H1 (cell line): ENCODE measurements at regions not wholly inside any gene's neighbourhood (a gene's known extent, or its start where the extent isn't known, plus 50 kb on each side); places are given as distances from the start of the nearest gene placed in this dataset.

ENCODE experiments used
- CTCF ChIA-PET: fragments of 300-600 bp; sonication (Branson Sonifier 250); formaldehyde crosslinking; loops from one replicate; lab custom pipeline; 2021; ENCODE audit not compliant: partially characterized antibody; lab: Charles Lee
- POLR2A ChIA-PET: fragments of 300-600 bp; sonication (Branson Sonifier 250); formaldehyde crosslinking; loops from one replicate; lab custom pipeline; 2021; ENCODE audit warnings: inconsistent platforms; ENCODE audit not compliant: partially characterized antibody; lab: Charles Lee
- DNase-seq, 2 experiments: peaks; one replicate each; pipeline versions ENCODE4 v3.0.0 to v3.0.0-alpha.2; 2010 to 2022; ENCODE audit warnings: low spot score in 2 of 2, low read depth in 1 of 2, mixed read lengths in 1 of 2
- FAIRE-seq: peaks from 2 replicates; lab custom pipeline; 2011; peaks lifted over from hg19 to GRCh38; lab: Jason Lieb, UNC
- H2AFZ ChIP-seq: 2 replicates; pipeline ENCODE4 v1.8.1; 2012; ENCODE audit warnings: low read length, inconsistent platforms
- H2AK5ac ChIP-seq: 2 replicates; pipeline ENCODE4 v1.6.1; 2013; ENCODE audit warnings: low read depth, low read length
- H2BK120ac ChIP-seq: replicated peaks from 2 replicates; pipeline ENCODE3; 2013; ENCODE audit warnings: low read depth, low read length, inconsistent platforms
- H2BK12ac ChIP-seq: 2 replicates; pipeline ENCODE4 v1.6.1; 2013; ENCODE audit warnings: low read depth, low read length
- H2BK15ac ChIP-seq: 2 replicates; pipeline ENCODE4 v1.6.1; 2013; ENCODE audit warnings: low read length
- H2BK20ac ChIP-seq: 2 replicates; pipeline ENCODE4 v1.6.1; 2013; ENCODE audit warnings: low read length
- H2BK5ac ChIP-seq: 2 replicates; pipeline ENCODE4 v1.6.1; 2013; ENCODE audit warnings: low read depth, low read length
- H3K14ac ChIP-seq: 2 replicates; pipeline ENCODE4 v1.6.1; 2013; ENCODE audit warnings: inconsistent platforms; ENCODE audit not compliant: insufficient read length
- H3K18ac ChIP-seq: 2 replicates; pipeline ENCODE4 v1.6.1; 2013; ENCODE audit warnings: low read length; ENCODE audit errors: extremely low read depth
- H3K23ac ChIP-seq: 2 replicates; pipeline ENCODE4 v1.6.1; 2013; ENCODE audit warnings: inconsistent platforms; ENCODE audit not compliant: insufficient read length
- H3K23me2 ChIP-seq: 2 replicates; pipeline ENCODE4 v1.6.1; 2013; ENCODE audit warnings: low read depth, low read length
- H3K27ac ChIP-seq: 2 replicates; pipeline ENCODE4 v1.6.1; 2011; ENCODE audit warnings: low read depth, low read length, inconsistent platforms
- H3K27me3 ChIP-seq, 4 experiments: replicated peaks in 1 of 4; 1 replicate in 1 of 4; 2 replicates in 3 of 4; pipeline versions ENCODE4 v1.6.1 to v1.8.1; 2011 to 2013; ENCODE audit warnings: low read length in 3 of 4, mild to moderate bottlenecking in 3 of 4, inconsistent platforms in 2 of 4, mixed read lengths in 2 of 4, moderate library complexity in 1 of 4; ENCODE audit not compliant: control insufficient read depth in 3 of 4, insufficient read depth in 3 of 4; ENCODE audit errors: extremely low read depth in 1 of 4
- H3K36me3 ChIP-seq, 4 experiments: 2 replicates each; pipeline versions ENCODE4 v1.6.1 to v1.8.1; 2011 to 2013; ENCODE audit warnings: mild to moderate bottlenecking in 4 of 4, low read length in 3 of 4, moderate library complexity in 2 of 4, control low read depth in 1 of 4, inconsistent platforms in 1 of 4; ENCODE audit not compliant: insufficient read depth in 4 of 4, control insufficient read depth in 2 of 4
- H3K4ac ChIP-seq: replicated peaks from 2 replicates; pipeline ENCODE3; 2013; ENCODE audit warnings: low read length, low read depth, mixed read lengths, inconsistent platforms; ENCODE audit not compliant: insufficient read length
- H3K4me1 ChIP-seq, 4 experiments: replicated peaks in 1 of 4; 1 replicate in 1 of 4; 2 replicates in 3 of 4; pipeline versions ENCODE4 v1.6.1 to v1.8.1; 2011 to 2013; ENCODE audit warnings: low read length in 3 of 4, inconsistent platforms in 2 of 4, mixed read lengths in 1 of 4; ENCODE audit not compliant: insufficient read depth in 4 of 4, control insufficient read depth in 3 of 4
- H3K4me2 ChIP-seq, 2 experiments: 2 replicates each; pipeline versions ENCODE4 v1.6.1 to v1.8.1; 2011 to 2013; ENCODE audit warnings: low read depth in 2 of 2, low read length in 2 of 2, control low read depth in 1 of 2, inconsistent platforms in 1 of 2, mild to moderate bottlenecking in 1 of 2; ENCODE audit not compliant: insufficient read depth in 1 of 2
- H3K4me3 ChIP-seq, 4 experiments: fragments of 200-600, 300-600 bp in 1 of 4; sonication (generic), shearing (Covaris generic), sonication (Bioruptor Twin) in 1 of 4; 2 replicates each; pipeline versions ENCODE4 v1.5.1 to v1.8.1; 2011 to 2016; ENCODE audit warnings: low read length in 4 of 4, low read depth in 3 of 4, control low read depth in 2 of 4, inconsistent platforms in 2 of 4, mild to moderate bottlenecking in 2 of 4, mixed read lengths in 1 of 4, moderate library complexity in 1 of 4; ENCODE audit not compliant: insufficient read depth in 2 of 4; ENCODE audit errors: extremely low read depth in 1 of 4
- H3K56ac ChIP-seq: replicated peaks from 2 replicates; pipeline ENCODE3; 2013; ENCODE audit warnings: low read depth, mild to moderate bottlenecking, mixed read lengths, low read length, inconsistent platforms; ENCODE audit not compliant: insufficient read length
- H3K79me1 ChIP-seq: 2 replicates; pipeline ENCODE4 v1.6.1; 2013; ENCODE audit warnings: low read depth, low read length, control low read depth
- H3K79me2 ChIP-seq, 2 experiments: 2 replicates each; pipeline versions ENCODE4 v1.6.1 to v1.8.1; 2012 to 2013; ENCODE audit warnings: low read length in 2 of 2, mild to moderate bottlenecking in 2 of 2, inconsistent platforms in 1 of 2; ENCODE audit not compliant: insufficient read depth in 2 of 2, control insufficient read depth in 1 of 2
- H3K9ac ChIP-seq, 4 experiments: replicated peaks in 1 of 4; 1 replicate in 1 of 4; 2 replicates in 3 of 4; pipeline versions ENCODE4 v1.6.1 to v1.8.1; 2011 to 2013; ENCODE audit warnings: low read depth in 3 of 4, low read length in 3 of 4, control low read depth in 2 of 4, mild to moderate bottlenecking in 2 of 4, moderate library complexity in 2 of 4, inconsistent platforms in 1 of 4; ENCODE audit errors: extremely low read depth in 1 of 4
- H3K9me3 ChIP-seq, 2 experiments: 2 replicates each; pipeline versions ENCODE4 v1.6.1 to v1.8.1; 2012 to 2013; ENCODE audit warnings: mild to moderate bottlenecking in 2 of 2, moderate library complexity in 2 of 2, control low read depth in 1 of 2, inconsistent platforms in 1 of 2, low read depth in 1 of 2, low read length in 1 of 2, mixed read lengths in 1 of 2; ENCODE audit not compliant: insufficient read depth in 2 of 2
- H4K20me1 ChIP-seq, 2 experiments: replicated peaks in 1 of 2; 2 replicates each; pipeline versions ENCODE3 to v1.8.1; 2011 to 2013; ENCODE audit warnings: inconsistent platforms in 2 of 2, low read length in 2 of 2, mild to moderate bottlenecking in 1 of 2; ENCODE audit not compliant: insufficient read depth in 2 of 2, control insufficient read depth in 1 of 2
- H4K5ac ChIP-seq: 2 replicates; pipeline ENCODE4 v1.6.1; 2013; ENCODE audit warnings: low read length, low read depth, mixed read lengths, inconsistent platforms; ENCODE audit not compliant: insufficient read length
- H4K8ac ChIP-seq: 2 replicates; pipeline ENCODE4 v1.8.0; 2013; ENCODE audit warnings: mild to moderate bottlenecking, moderate library complexity, low read length, inconsistent platforms; ENCODE audit not compliant: insufficient read depth; ENCODE audit errors: extremely low read depth
- H4K91ac ChIP-seq: replicated peaks from 2 replicates; pipeline ENCODE3; 2013; ENCODE audit warnings: low read length, mixed read lengths, inconsistent platforms; ENCODE audit not compliant: insufficient read length
- ATF3 ChIP-seq: IDR thresholded peaks from 2 replicates; pipeline ENCODE4 v1.6.1; 2011; ENCODE audit warnings: low read depth, mild to moderate bottlenecking, low read length; ENCODE audit not compliant: insufficient read depth
- BRCA1 ChIP-seq: IDR thresholded peaks from 2 replicates; pipeline ENCODE4 v1.6.1; 2012; ENCODE audit warnings: low read depth, low read length, improper control_type of control experiment
- CEBPB ChIP-seq: IDR thresholded peaks from 2 replicates; pipeline ENCODE4 v1.6.1; 2012; ENCODE audit warnings: low read depth, low read length
- CHD2 ChIP-seq: IDR thresholded peaks from 2 replicates; pipeline ENCODE4 v1.6.1; 2012; ENCODE audit warnings: low read length, improper control_type of control experiment
- CTBP2 ChIP-seq: IDR thresholded peaks from 2 replicates; pipeline ENCODE4 v1.7.0; 2011; ENCODE audit warnings: borderline replicate concordance, mild to moderate bottlenecking, moderate library complexity, mixed read lengths, low read length; ENCODE audit not compliant: insufficient read depth, insufficient read length
- E2F6 ChIP-seq: IDR thresholded peaks from 2 replicates; pipeline ENCODE4 v1.6.1; 2012; ENCODE audit warnings: inconsistent platforms
- FOSL1 ChIP-seq: IDR thresholded peaks from 2 replicates; pipeline ENCODE4 v1.6.1; 2011; ENCODE audit warnings: mild to moderate bottlenecking, low read depth, low read length, moderate library complexity; ENCODE audit not compliant: insufficient read depth
- GTF2F1 ChIP-seq: IDR thresholded peaks from 2 replicates; pipeline ENCODE4 v1.6.1; 2012; ENCODE audit warnings: low read depth, low read length, improper control_type of control experiment, borderline replicate concordance
- HDAC2 ChIP-seq, 2 experiments: fragments of 300-600 bp in 1 of 2; sonication (generic) in 1 of 2; IDR thresholded peaks; 2 replicates each; pipeline ENCODE4 v1.6.1; 2011 to 2012; ENCODE audit warnings: low read depth in 2 of 2, low read length in 2 of 2, mild to moderate bottlenecking in 2 of 2, moderate library complexity in 2 of 2, borderline replicate concordance in 1 of 2, inconsistent platforms in 1 of 2
- HDAC6 ChIP-seq: IDR thresholded peaks from one replicate; pipeline ENCODE4 v1.7.1; 2012; ENCODE audit warnings: low read depth, mild to moderate bottlenecking, inconsistent platforms, low read length, moderate library complexity
- NRF1 ChIP-seq: IDR thresholded peaks from 2 replicates; pipeline ENCODE4 v1.6.1; 2011; ENCODE audit warnings: mild to moderate bottlenecking, low read depth, low read length, improper control_type of control experiment
- POU5F1 ChIP-seq: IDR thresholded peaks from 2 replicates; pipeline ENCODE4 v1.6.1; 2011; ENCODE audit warnings: low read depth, mild to moderate bottlenecking, low read length, moderate library complexity
- SRF ChIP-seq: IDR thresholded peaks from 2 replicates; pipeline ENCODE4 v1.6.1; 2011; ENCODE audit warnings: mild to moderate bottlenecking, low read depth, low read length, moderate library complexity
- TAF1 ChIP-seq: IDR thresholded peaks from 2 replicates; pipeline ENCODE4 v1.6.1; 2011; ENCODE audit warnings: mild to moderate bottlenecking, low read depth, low read length
- WGBS, 2 experiments: shearing (Covaris generic) in 1 of 2; methylation state at CpG; one replicate each; pipeline versions ENCODE4 v1.1.6 to v1.1.7; 2013 to 2015; ENCODE audit warnings: low lambda C conversion rate in 2 of 2, mixed read lengths in 2 of 2, inconsistent platforms in 1 of 2, low coverage in 1 of 2, missing lambda C conversion rate in 1 of 2; ENCODE audit not compliant: insufficient replicate concordance in 2 of 2, insufficient coverage in 1 of 2, insufficient read length in 1 of 2; ENCODE audit errors: extremely low coverage in 1 of 2, missing lambda C conversion rate in 1 of 2; 5-methylcytosine and 5-hydroxymethylcytosine counted together

- H3K23ac ChIP-seq = no peak overlapping the region
- WGBS, 2 experiments = 89% methylated on average over 4 of the region's 4 CpGs; no CpG with 5 or more reads in 1 of the 2 experiments
- POLR2A ChIA-PET = no interaction called here
- TF ChIP-seq SRF = no peak
- TF ChIP-seq HDAC6 = no peak
- no peak for TF ChIP-seq FOSL1
- TF ChIP-seq HDAC2 (IDR thresholded peaks at IDR 0.05; ENCODE audit: borderline replicate concordance in 1 of 2, low read depth in 2 of 2, low read length in 2 of 2) = no peak
- TF ChIP-seq ATF3 = no peak
- TF ChIP-seq CHD2 = no peak
- TF ChIP-seq CEBPB = no peak
- no peak for TF ChIP-seq POU5F1
- no peak for TF ChIP-seq E2F6
- no peak for TF ChIP-seq CTBP2
- no peak for TF ChIP-seq NRF1
- no peak for TF ChIP-seq TAF1
- no peak for TF ChIP-seq GTF2F1
- TF ChIP-seq BRCA1 = no peak
These were observed 495.9 kb upstream of the ARID1B start for GRCh38 chr6:156281266-156281665.

More at GRCh38 chr6:156281266-156281665, 495.9 kb upstream of the ARID1B start:
- Histone ChIP-seq H2BK15ac (no peak overlapping the region), H3K4me2 (no peak overlapping the region), H3K4ac (no peak overlapping the region), H2BK120ac (no peak overlapping the region), H3K18ac (no peak overlapping the region), H3K4me3 (no peak overlapping the region), H3K9me3 (0 out of 4 replicates have a peak, but pooled peaks cover 0 to 4% of the 10 kb centered on the region in 2 experiments), H3K36me3 (no peaks in the 10 kb centered on the region), H2BK12ac (no peak overlapping the region), H4K91ac (no peak overlapping the region), H3K14ac (no peak overlapping the region), H3K79me2 (no peaks in the 10 kb centered on the region), H3K27ac (no peak overlapping the region), H4K8ac (no peak overlapping the region), H4K5ac (no peak overlapping the region), H3K56ac (no peak overlapping the region), H4K20me1 (no peaks in the 10 kb centered on the region), H3K9ac (no peak overlapping the region), H2BK5ac (no peak overlapping the region), H3K79me1 (no peaks in the 10 kb centered on the region), H3K23me2 (no peaks in the 10 kb centered on the region; the same call in 1 of the 2 replicates), H3K4me1 (no peaks in the 10 kb centered on the region), H2AK5ac (no peak overlapping the region), H3K27me3 (no peaks in the 10 kb centered on the region), H2BK20ac (no peak overlapping the region), H2AFZ (no peak overlapping the region)
- DNase-seq = no peak
- CTCF ChIA-PET = interaction anchor here (0.9 kb wide), 1 partner anchor 20 kb away, joined by 3 read pairs; no protein-coding TSS in a partner anchor
- no peak for FAIRE-seq
